ENCODE measurements at regions not wholly inside any gene's neighbourhood (a gene's known extent, or its start where the extent isn't known, plus 50 kb on each side); places are given as distances from the start of the nearest gene placed in this dataset.

- no peaks in the 10 kb centered on the region for H3K79me2 ChIP-seq (ENCODE audit: insufficient read depth, low read length)
These were observed 355.2 kb upstream of the UBE2E3 start for GRCh38 chr2:180625006-180625844.

More at GRCh38 chr2:180625006-180625844, 355.2 kb upstream of the UBE2E3 start:
- Histone ChIP-seq H3K4me1 (ENCODE audit: insufficient read depth, low read length) (no peaks in the 10 kb centered on the region), H2AK5ac (ENCODE audit: insufficient read length, low read length) (no peak overlapping the region), H4K5ac (ENCODE audit: insufficient read length, low read depth, low read length) (no peak overlapping the region), H2BK15ac (ENCODE audit: low read depth, low read length) (no peak overlapping the region), H3K4me2 (ENCODE audit: insufficient read depth, insufficient read length, low read length) (no peak overlapping the region), H2BK12ac (ENCODE audit: insufficient read length, low read depth, low read length) (no peak overlapping the region), H2AFZ (ENCODE audit: low read length) (no peak overlapping the region), H3K79me1 (ENCODE audit: insufficient read depth, low read depth, low read length, poor library complexity, severe bottlenecking) (no peaks in the 10 kb centered on the region), H3K18ac (ENCODE audit: insufficient read length, low read depth, low read length) (no peak overlapping the region), H4K91ac (ENCODE audit: insufficient read length, low read depth, low read length) (no peak overlapping the region), H3K27me3 (ENCODE audit: insufficient read depth, low read length) (no peaks in the 10 kb centered on the region), H3K4ac (ENCODE audit: low read depth, low read length) (no peak overlapping the region), H3K23ac (ENCODE audit: insufficient read length, low read depth, low read length) (no peak overlapping the region), H3K23me2 (ENCODE audit: insufficient read length, low read depth, low read length, poor library complexity, severe bottlenecking) (no peaks in the 10 kb centered on the region), H4K20me1 (ENCODE audit: control insufficient read depth, insufficient read depth, insufficient read length) (no peaks in the 10 kb centered on the region), H3K9ac (ENCODE audit: extremely low read depth, insufficient read length, low read length) (no peak overlapping the region), H2BK120ac (ENCODE audit: low read depth, low read length, poor library complexity, severe bottlenecking) (no peak overlapping the region), H2BK5ac (ENCODE audit: insufficient read length, low read length) (no peak overlapping the region), H2BK20ac (ENCODE audit: low read depth, low read length, poor library complexity, severe bottlenecking) (no peak overlapping the region), H3K56ac (ENCODE audit: insufficient read length, low read depth, low read length) (no peak overlapping the region), H3T11ph (ENCODE audit: low read length) (no peak overlapping the region), H4K8ac (replicated peaks; ENCODE audit: insufficient read length, low read depth, low read length) (no peak overlapping the region), H3K9me3 (ENCODE audit: control insufficient read depth, low read depth, low read length) (no peaks in the 10 kb centered on the region), H3K27ac (ENCODE audit: insufficient read length, low read depth, low read length) (no peak overlapping the region), H3K14ac (ENCODE audit: insufficient read depth, low read length) (no peak overlapping the region)
- no CpG with 5 or more reads among the region's 4 CpGs for WGBS (ENCODE audit: extremely low coverage, insufficient read length, low lambda C conversion rate)
- Mint-ChIP-seq H3K27me3 (ENCODE audit: low read depth) (no peaks in the 10 kb centered on the region), H3K36me3 (ENCODE audit: insufficient read depth in 1 of 3, low read depth in 3 of 3) (peaks cover 0 to 2% (median 0%) of the 10 kb centered on the region in 3 experiments; a peak in 1 of 7 replicates), H3K4me3 (no peak overlapping the region), H3K27ac (no peak overlapping the region; a peak in 1 of 7 replicates), H3K9me3 (peaks cover 0 to 2% of the 10 kb centered on the region in 2 experiments; a peak in 3 of 5 replicates), H3K4me1 (no peaks in the 10 kb centered on the region)
- no peak for TF ChIP-seq CTCF (conservative IDR thresholded peaks at IDR 0.05)
- no peak for DNase-seq

Measured in H9 (cell line).